Heart left ventricle (tissue), 16 donors: ENCODE measurements at regions not wholly inside any gene's neighbourhood (a gene's known extent, or its start where the extent isn't known, plus 50 kb on each side); places are given as distances from the start of the nearest gene placed in this dataset.
"Not testable (repeated sequence)": the region's sequence is repeated elsewhere in the genome, so short reads cannot be mapped to it uniquely, and the experiment has no call there.

ENCODE experiments used
- ATAC-seq, 4 donors: fragments of 200-7000 bp; cut with Tn5 transposase; one replicate each; pipeline ENCODE4 v1.9.1; 2020 to 2022; ENCODE audit warnings: moderate library complexity in 4 of 4, mild to moderate bottlenecking in 3 of 4, moderate number of reproducible peaks in 1 of 4
- DNase-seq, 5 donors: peaks; one replicate each; pipeline ENCODE4 v3.0.0-alpha.2; 2020
- H3K27ac ChIP-seq, 12 donors: fragments of 200-600 bp; sonication (generic) in 4 of 12; one replicate each; pipeline versions ENCODE4 v1.5.0 to v1.8.0; 2016 to 2022; ENCODE audit warnings: mild to moderate bottlenecking in 2 of 12
- H3K27me3 ChIP-seq, 9 donors: fragments of 200-600 bp; sonication (generic) in 2 of 9; one replicate each; pipeline versions ENCODE4 v1.5.1 to v1.8.0; 2016 to 2022; ENCODE audit warnings: mild to moderate bottlenecking in 3 of 9
- H3K36me3 ChIP-seq, 9 donors: fragments of 200-600 bp; sonication (generic) in 2 of 9; one replicate each; pipeline versions ENCODE4 v1.5.0 to v1.8.0; 2018 to 2022; ENCODE audit warnings: mild to moderate bottlenecking in 2 of 9
- H3K4me1 ChIP-seq, 12 donors: fragments of 200-600 bp; sonication (generic) in 4 of 12; one replicate each; pipeline versions ENCODE4 v1.5.0 to v1.8.0; 2016 to 2022; ENCODE audit warnings: mild to moderate bottlenecking in 3 of 12
- H3K4me3 ChIP-seq, 12 donors: fragments of 200-600 bp; sonication (generic) in 4 of 12; one replicate each; pipeline versions ENCODE4 v1.5.0 to v1.8.0; 2017 to 2022; ENCODE audit warnings: mild to moderate bottlenecking in 9 of 12, moderate library complexity in 4 of 12
- H3K9me3 ChIP-seq, 12 donors: fragments of 200-600 bp; sonication (generic) in 4 of 12; one replicate each; pipeline versions ENCODE4 v1.5.0 to v1.8.0; 2016 to 2022; ENCODE audit warnings: mild to moderate bottlenecking in 1 of 12
- CTCF ChIP-seq, 12 donors: fragments of 200-600 bp; sonication (generic) in 4 of 12; IDR thresholded peaks; one replicate each; pipeline versions ENCODE4 v1.5.0 to v1.8.0; 2018 to 2022; ENCODE audit warnings: antibody characterized with exemption in 12 of 12, mild to moderate bottlenecking in 5 of 12
- POLR2A ChIP-seq, 2 donors: fragments of 450-650 bp; IDR thresholded peaks; one replicate each; pipeline ENCODE4 v1.6.1; 2017; ENCODE audit warnings: antibody characterized with exemption in 2 of 2, mild to moderate bottlenecking in 2 of 2, moderate library complexity in 2 of 2
- WGBS, 4 donors: extraction: QIAGEN DNeasy Blood & Tissue Kit in 2 of 4; methylation state at CpG; one replicate each; pipeline versions ENCODE4 v1.1.5 to v1.1.7; 2013 to 2018; 5-methylcytosine and 5-hydroxymethylcytosine counted together
- intact Hi-C, 10 donors: fragments of 100-400 bp; cut with DNase I; formaldehyde crosslinking; loops; one replicate each; pipeline versions ENCODE4 v1.11.1 to v1.14.2; 2022
- donor health status: ischemic (EF 13 %, LVEDD 7.1; RV severe dilation, severe dysfunction).
- donor health status: healthy with polysubstance abuse.
- donor health status: DM: no; HTN: yes; CAD: no.
- donor health status: DM: no; HTN: no; CAD: no.
- donor health status: ischemic (EF 25% LVEDD 6.9; RV normal size, moderate dysfunction).
- donor health status: ischemic (EF 25% LVEDD 5.7; RV mildly dilated, moderate dysfunction).
- donor health status: healthy.
- donor health status: DM: yes; HTN: yes; CAD: no.
- donor health status: ischemic (EF 35%, LVEDD 5.7; RV mildly dilated, moderate dysfunction).
- donor health status: nonischemic (EF 11% LVEDD 7.7; RV severe dilation, severe dysfunction).
- donor health status: DM: yes; HTN: yes; CAD: no.
- donor health status: PGD.
- donor health status: ischemic (EF 29% LVEDD 5.4; RV normal size, mild dysfunction).
- donor health status: nonischemic (EF 23%, LVEDD 6.1; RV moderate dilation, normal function).

- no peak for TF ChIP-seq CTCF (IDR thresholded peaks at IDR 0.05)
- no peak for TF ChIP-seq POLR2A (IDR thresholded peaks at IDR 0.05)
- intact Hi-C loops, result no loop called here
- H3K4me3 ChIP-seq, result no peak overlapping the region
- H3K4me1 ChIP-seq, result no peaks in the 10 kb centered on the region
- ATAC-seq, result no peak
- H3K9me3 ChIP-seq, result no peaks in the 10 kb centered on the region
- no peak for DNase-seq
- no peak overlapping the region for H3K27ac ChIP-seq
- H3K27me3 ChIP-seq, result peaks cover 0 to 4% (median 0%) of the 10 kb centered on the region in 9 donors
- 46 to 60% (median 55%) methylated on average over 2 of the region's 2 CpGs for WGBS, 4 donors
- no peaks in the 10 kb centered on the region for H3K36me3 ChIP-seq
These were observed 307.9 kb upstream of the MDFIC2 start for GRCh38 chr3:70620367-70620766.

GRCh38 chr3:70618151-70618550 lies 305.7 kb upstream of the MDFIC2 start:
- no peak overlapping the region for H3K27ac ChIP-seq
- no peak overlapping the region for H3K4me3 ChIP-seq
- no peaks in the 10 kb centered on the region for H3K9me3 ChIP-seq
- H3K27me3 ChIP-seq, result peaks cover 0 to 4% (median 0%) of the 10 kb centered on the region in 9 donors
- no peak for DNase-seq
- intact Hi-C loops, result no loop called here
- WGBS, 4 donors, result 93 to 99% (median 97%) methylated on average over 1 of the region's 1 CpG
- no peak for ATAC-seq
- TF ChIP-seq CTCF (IDR thresholded peaks at IDR 0.05) (no peak), POLR2A (IDR thresholded peaks at IDR 0.05) (no peak)
- no peaks in the 10 kb centered on the region for H3K36me3 ChIP-seq
- no peaks in the 10 kb centered on the region for H3K4me1 ChIP-seq

- H3K27me3 ChIP-seq, H3K4me1 ChIP-seq, H3K27ac ChIP-seq, H3K9me3 ChIP-seq, ATAC-seq, H3K36me3 ChIP-seq, H3K4me3 ChIP-seq, intact Hi-C loops: not testable (repeated sequence)
- peak in 1 of 5 donors; percentile 20 for DNase-seq
- WGBS, 4 donors, result 88 to 92% (median 90%) methylated on average over 14 of the region's 14 CpGs
These were observed 304.9 kb upstream of the MDFIC2 start for GRCh38 chr3:70617349-70617748.

GRCh38 chr3:70615286-70615685 lies 302.8 kb upstream of the MDFIC2 start:
- Histone ChIP-seq H3K9me3 (no peaks in the 10 kb centered on the region), H3K27me3 (no peaks in the 10 kb centered on the region), H3K4me3 (no peak overlapping the region), H3K27ac (no peak overlapping the region), H3K4me1 (no peaks in the 10 kb centered on the region), H3K36me3 (no peaks in the 10 kb centered on the region)
- DNase-seq (no peak), ATAC-seq (no peak)
- intact Hi-C loops, result no loop called here
- no peak for TF ChIP-seq CTCF (IDR thresholded peaks at IDR 0.05)
- no peak for TF ChIP-seq POLR2A (IDR thresholded peaks at IDR 0.05)
- 0 to 43% (median 21%) methylated on average over 1 of the region's 1 CpG for WGBS, 4 donors

- WGBS, 4 donors, result 67 to 80% (median 75%) methylated on average over 6 of the region's 6 CpGs
- H3K9me3 ChIP-seq, result no peaks in the 10 kb centered on the region
- no peak for ATAC-seq
These were observed 301.7 kb upstream of the MDFIC2 start for GRCh38 chr3:70614111-70614510.

More at GRCh38 chr3:70614111-70614510, 301.7 kb upstream of the MDFIC2 start:
- TF ChIP-seq POLR2A (IDR thresholded peaks at IDR 0.05), result no peak
- TF ChIP-seq CTCF (IDR thresholded peaks at IDR 0.05), result no peak
- Histone ChIP-seq H3K4me1 (no peaks in the 10 kb centered on the region), H3K36me3 (no peaks in the 10 kb centered on the region), H3K27me3 (no peaks in the 10 kb centered on the region), H3K4me3 (no peak overlapping the region), H3K27ac (no peak overlapping the region)
- no peak for DNase-seq
- intact Hi-C loops, result no loop called here
